MG63 (cell line): ENCODE measurements at regions not wholly inside any gene's neighbourhood (a gene's known extent, or its start where the extent isn't known, plus 50 kb on each side); places are given as distances from the start of the nearest gene placed in this dataset.

Experiments used
- DNase-seq: peaks from one replicate; pipeline ENCODE4 v3.0.0-alpha.2; 2020
- H3K27me3 ChIP-seq: fragments of 250-450 bp; sonication (Bioruptor Pico); 2 replicates; pipeline ENCODE4 v1.5.1; 2020; ENCODE audit warnings: mild to moderate bottlenecking, moderate library complexity
- H3K36me3 ChIP-seq: fragments of 250-450 bp; sonication (Bioruptor Pico); 2 replicates; pipeline ENCODE4 v1.5.1; 2020; ENCODE audit warnings: mild to moderate bottlenecking, moderate library complexity
- H3K4me3 ChIP-seq: fragments of 250-450 bp; sonication (Bioruptor Pico); 2 replicates; pipeline ENCODE4 v1.5.1; 2020; ENCODE audit warnings: mild to moderate bottlenecking, moderate library complexity
- H3K9me3 ChIP-seq: fragments of 250-450 bp; sonication (Bioruptor Pico); 2 replicates; pipeline ENCODE4 v1.5.1; 2020; ENCODE audit warnings: mild to moderate bottlenecking, moderate library complexity

GRCh38 chr14:34359420-34360117 lies 102.5 kb downstream of the SPTSSA start:
- H3K4me3 ChIP-seq = no peak overlapping the region
- no peaks in the 10 kb centered on the region for H3K9me3 ChIP-seq
- H3K36me3 ChIP-seq = no peaks in the 10 kb centered on the region
- no peaks in the 10 kb centered on the region for H3K27me3 ChIP-seq
- DNase-seq = no peak

GRCh38 chr14:34356264-34356654 lies 105.8 kb downstream of the SPTSSA start:
- DNase-seq = peak; percentile 2
- no peak overlapping the region for H3K4me3 ChIP-seq
- no peaks in the 10 kb centered on the region for H3K27me3 ChIP-seq
- H3K36me3 ChIP-seq = no peaks in the 10 kb centered on the region
- no peaks in the 10 kb centered on the region for H3K9me3 ChIP-seq

GRCh38 chr14:34355584-34356263 lies 106.3 kb downstream of the SPTSSA start:
- Histone ChIP-seq H3K27me3 (no peaks in the 10 kb centered on the region), H3K9me3 (no peaks in the 10 kb centered on the region), H3K36me3 (no peaks in the 10 kb centered on the region), H3K4me3 (no peak overlapping the region)
- no peak for DNase-seq

DNA sequence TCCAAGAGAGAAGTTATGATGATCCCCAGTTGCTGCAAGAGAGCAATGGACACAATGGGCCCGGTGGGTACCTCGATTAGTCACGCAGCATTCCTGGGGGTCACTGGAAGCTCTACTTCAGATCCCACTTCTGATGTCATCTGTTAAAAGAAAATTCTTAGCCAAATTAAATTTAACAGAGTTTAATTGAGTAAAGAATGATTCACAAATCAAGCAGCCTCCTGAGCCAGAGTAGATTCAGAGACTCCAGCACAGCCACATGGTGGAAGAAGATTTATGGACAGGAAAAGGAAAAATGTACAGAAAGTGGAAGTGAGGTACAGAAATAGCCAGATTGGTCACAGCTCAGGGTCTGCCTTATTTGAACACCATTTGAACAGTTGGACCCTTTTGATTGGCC lies 107.5 kb downstream of the SPTSSA start:
- no peaks in the 10 kb centered on the region for H3K27me3 ChIP-seq
- no peaks in the 10 kb centered on the region for H3K9me3 ChIP-seq
- DNase-seq = no peak
- no peak overlapping the region for H3K4me3 ChIP-seq
- H3K36me3 ChIP-seq = no peaks in the 10 kb centered on the region

DNA sequence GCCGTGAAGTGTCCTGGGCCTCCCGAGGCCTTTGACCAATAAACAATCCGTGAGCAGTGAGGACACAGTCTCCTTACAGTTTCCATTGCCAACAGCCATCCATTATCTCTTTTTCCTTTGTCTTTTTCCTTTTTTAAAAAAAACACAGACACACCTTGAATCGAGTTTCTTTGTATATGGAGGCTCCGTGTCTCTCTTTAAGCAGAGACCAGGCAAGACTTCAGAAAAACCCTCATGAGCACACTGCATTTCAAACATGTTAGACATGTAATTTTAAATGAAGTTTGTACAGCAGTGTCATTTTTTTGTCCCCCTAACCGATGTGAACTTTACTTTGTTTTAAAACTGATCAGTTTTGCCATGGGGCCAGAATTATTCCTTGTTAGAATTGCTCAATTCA lies 111.1 kb downstream of the SPTSSA start:
- DNase-seq = no peak
- Histone ChIP-seq H3K9me3 (no peaks in the 10 kb centered on the region), H3K36me3 (no peaks in the 10 kb centered on the region), H3K4me3 (no peak overlapping the region), H3K27me3 (no peaks in the 10 kb centered on the region)

DNA sequence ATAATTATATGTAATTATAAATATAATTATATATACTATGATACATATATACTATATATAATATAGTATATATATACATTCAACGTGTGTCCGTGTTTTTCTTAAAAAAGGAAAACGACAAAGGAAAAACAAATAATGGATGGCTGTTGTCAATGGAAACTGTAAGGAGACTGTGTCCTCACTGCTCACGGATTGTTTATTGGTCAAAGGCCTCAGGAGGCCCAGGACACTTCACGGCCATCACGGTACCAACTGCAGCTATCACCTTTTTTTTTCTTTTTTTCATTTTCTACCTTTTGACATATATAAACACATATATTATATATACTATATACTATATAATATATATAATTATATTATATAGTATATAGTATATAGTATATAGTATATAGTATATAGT lies 113.4 kb downstream of the SPTSSA start:
- no peaks in the 10 kb centered on the region for H3K27me3 ChIP-seq
- no peaks in the 10 kb centered on the region for H3K36me3 ChIP-seq
- H3K4me3 ChIP-seq = no peak overlapping the region
- H3K9me3 ChIP-seq = no peaks in the 10 kb centered on the region
- DNase-seq = no peak

DNA sequence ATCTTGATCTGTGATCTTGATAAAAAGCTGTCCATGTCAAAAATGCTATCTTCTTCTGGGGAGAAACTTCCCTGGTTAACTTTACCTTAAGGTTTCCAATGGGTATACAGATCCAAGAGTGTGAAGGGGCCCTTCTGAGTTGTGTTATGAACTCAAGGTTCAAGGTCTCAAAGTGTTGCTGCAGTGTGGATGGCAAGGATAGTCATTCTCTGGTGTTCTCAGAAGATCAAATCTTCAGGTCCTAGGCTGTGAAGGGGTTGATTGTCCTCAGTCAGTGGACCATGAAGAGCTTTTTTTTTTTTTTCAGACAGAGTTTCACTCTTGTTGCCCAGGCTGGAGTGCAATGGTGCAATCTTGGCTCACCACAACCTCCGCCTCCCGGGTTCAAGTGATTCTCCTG lies 114.4 kb downstream of the SPTSSA start:
- no peaks in the 10 kb centered on the region for H3K36me3 ChIP-seq
- H3K4me3 ChIP-seq = no peak overlapping the region
- no peak for DNase-seq
- no peaks in the 10 kb centered on the region for H3K27me3 ChIP-seq
- no peaks in the 10 kb centered on the region for H3K9me3 ChIP-seq

GRCh38 chr14:34345718-34346465 lies 116.1 kb downstream of the SPTSSA start:
- H3K36me3 ChIP-seq = no peaks in the 10 kb centered on the region
- no peak for DNase-seq
- no peak overlapping the region for H3K4me3 ChIP-seq
- no peaks in the 10 kb centered on the region for H3K9me3 ChIP-seq
- no peaks in the 10 kb centered on the region for H3K27me3 ChIP-seq

- Histone ChIP-seq H3K36me3 (no peaks in the 10 kb centered on the region), H3K27me3 (no peaks in the 10 kb centered on the region), H3K9me3 (no peaks in the 10 kb centered on the region), H3K4me3 (no peak overlapping the region)
- no peak for DNase-seq
Observed at GRCh38 chr14:34344318-34344717, 117.7 kb downstream of the SPTSSA start.

- Histone ChIP-seq H3K27me3 (no peaks in the 10 kb centered on the region), H3K9me3 (no peaks in the 10 kb centered on the region), H3K4me3 (no peak overlapping the region), H3K36me3 (no peaks in the 10 kb centered on the region)
- no peak for DNase-seq
Observed at GRCh38 chr14:34340025-34340625, 121.9 kb downstream of the SPTSSA start.

GRCh38 chr14:34338056-34338455 lies 124.0 kb downstream of the SPTSSA start:
- DNase-seq = no peak
- Histone ChIP-seq H3K36me3 (no peaks in the 10 kb centered on the region), H3K27me3 (no peaks in the 10 kb centered on the region), H3K4me3 (no peak overlapping the region), H3K9me3 (no peaks in the 10 kb centered on the region)

GRCh38 chr14:34336501-34336900 lies 125.5 kb downstream of the SPTSSA start:
- Histone ChIP-seq H3K4me3 (no peak overlapping the region), H3K36me3 (no peaks in the 10 kb centered on the region), H3K9me3 (no peaks in the 10 kb centered on the region), H3K27me3 (no peaks in the 10 kb centered on the region)
- DNase-seq = no peak

DNA sequence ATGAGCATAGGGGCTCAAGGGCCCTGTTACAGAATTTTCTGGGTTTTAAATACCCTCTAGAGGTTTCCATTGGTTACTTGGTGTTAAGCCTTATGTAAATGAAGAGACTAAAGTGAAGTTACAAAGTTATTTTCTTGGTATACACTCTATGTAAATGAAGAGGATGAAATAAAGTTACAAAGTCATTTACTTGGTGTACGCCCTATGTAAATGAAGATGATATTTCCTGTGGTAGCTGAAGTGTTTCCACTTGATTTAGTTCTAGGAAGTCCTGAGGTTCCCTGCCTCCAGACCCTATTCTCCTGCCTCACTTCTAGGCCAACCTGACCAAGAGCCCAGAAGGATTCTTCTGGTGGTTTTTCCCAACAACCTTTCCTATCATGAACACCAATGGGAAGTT lies 126.1 kb downstream of the SPTSSA start:
- H3K36me3 ChIP-seq = no peaks in the 10 kb centered on the region
- H3K27me3 ChIP-seq = no peaks in the 10 kb centered on the region
- H3K9me3 ChIP-seq = no peaks in the 10 kb centered on the region
- no peak for DNase-seq
- no peak overlapping the region for H3K4me3 ChIP-seq

DNA sequence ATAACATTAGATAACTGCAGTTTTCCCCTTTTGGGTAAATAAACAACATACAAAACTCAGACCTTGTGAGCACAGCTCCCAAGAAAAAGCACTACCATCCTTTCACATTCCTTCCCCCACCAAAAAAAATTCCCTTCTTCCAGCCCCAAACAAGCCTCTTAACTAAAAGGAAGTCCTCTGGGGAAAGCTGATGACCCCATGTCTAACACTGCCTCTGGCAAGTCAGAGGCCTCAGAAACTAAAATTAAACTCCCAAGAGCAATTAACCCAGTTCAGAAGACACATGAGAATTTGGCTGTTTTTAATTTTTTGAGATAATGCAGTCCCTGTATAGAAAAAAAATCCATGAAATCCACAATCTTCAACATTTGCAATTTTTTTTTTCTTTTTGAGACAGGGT lies 127.7 kb downstream of the SPTSSA start:
- Histone ChIP-seq H3K9me3 (no peaks in the 10 kb centered on the region), H3K27me3 (no peaks in the 10 kb centered on the region), H3K36me3 (no peaks in the 10 kb centered on the region), H3K4me3 (no peak overlapping the region)
- DNase-seq = no peak

DNA sequence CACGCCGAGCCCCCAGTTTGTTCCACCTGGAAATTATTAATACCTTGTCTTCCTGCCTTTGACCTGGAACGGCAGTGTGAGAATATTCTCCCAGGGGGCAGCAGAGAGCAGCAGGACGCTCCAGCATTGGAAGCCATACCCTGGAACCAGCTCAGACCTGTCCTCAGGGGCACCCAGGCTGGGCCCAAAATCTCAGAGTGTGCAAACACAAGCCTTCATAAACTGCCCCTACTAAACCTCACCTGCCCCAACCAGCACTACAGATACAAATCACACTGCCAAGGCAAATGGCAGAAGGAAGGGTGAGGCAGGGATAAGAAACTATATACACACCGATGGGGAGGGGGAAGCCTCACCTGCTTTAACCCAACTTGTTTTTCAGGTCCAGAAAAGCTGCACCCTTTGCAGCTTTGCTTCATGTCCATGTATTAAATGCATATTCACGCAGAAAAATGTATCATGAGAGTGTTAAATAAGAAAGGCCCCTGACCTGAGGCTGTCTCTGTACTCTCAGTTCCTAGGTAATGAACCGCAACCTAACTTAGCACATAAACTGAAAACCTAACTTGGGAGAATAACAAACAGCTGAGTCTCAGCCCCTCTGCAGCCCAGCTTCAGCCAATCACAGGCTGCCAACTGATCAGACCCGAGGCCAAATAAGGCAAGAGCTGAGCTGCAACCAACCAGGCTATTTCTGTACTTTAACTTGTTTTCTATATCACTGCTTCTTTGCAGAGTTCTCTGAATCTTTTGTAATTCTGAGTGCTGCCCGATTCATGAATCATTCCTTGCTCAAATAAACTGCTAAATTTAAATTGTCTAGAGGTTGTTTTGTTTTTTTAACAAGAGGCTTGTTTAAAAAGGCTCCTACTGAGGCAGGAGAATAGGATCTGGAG lies 130.1 kb downstream of the SPTSSA start:
- no peaks in the 10 kb centered on the region for H3K36me3 ChIP-seq
- no peaks in the 10 kb centered on the region for H3K27me3 ChIP-seq
- H3K9me3 ChIP-seq = no peaks in the 10 kb centered on the region
- DNase-seq = peak; percentile 19
- no peak overlapping the region for H3K4me3 ChIP-seq

GRCh38 chr14:34330846-34331245 lies 131.2 kb downstream of the SPTSSA start:
- Histone ChIP-seq H3K27me3 (no peaks in the 10 kb centered on the region), H3K36me3 (no peaks in the 10 kb centered on the region), H3K4me3 (no peak overlapping the region), H3K9me3 (no peaks in the 10 kb centered on the region)
- no peak for DNase-seq
